22Rv1 (cell line): ENCODE measurements at regions not wholly inside any gene's neighbourhood (a gene's known extent, or its start where the extent isn't known, plus 50 kb on each side); places are given as distances from the start of the nearest gene placed in this dataset.

Source experiments
- CTCF ChIP-seq: fragments of 450-650 bp; IDR thresholded peaks from 2 replicates; pipeline ENCODE4 v1.5.1; 2017; ENCODE audit warnings: mild to moderate bottlenecking
- ZFX ChIP-seq: fragments of 450-650 bp; IDR thresholded peaks from 2 replicates; pipeline ENCODE4 v1.6.1; 2017; ENCODE audit warnings: antibody characterized with exemption, borderline replicate concordance

GRCh38 chr14:100656996-100657395, 69.7 kb upstream of the DLK1 start:
- TF ChIP-seq CTCF (no peak), ZFX (no peak)
